ENCODE measurements at regions not wholly inside any gene's neighbourhood (a gene's known extent, or its start where the extent isn't known, plus 50 kb on each side); places are given as distances from the start of the nearest gene placed in this dataset.

DNA sequence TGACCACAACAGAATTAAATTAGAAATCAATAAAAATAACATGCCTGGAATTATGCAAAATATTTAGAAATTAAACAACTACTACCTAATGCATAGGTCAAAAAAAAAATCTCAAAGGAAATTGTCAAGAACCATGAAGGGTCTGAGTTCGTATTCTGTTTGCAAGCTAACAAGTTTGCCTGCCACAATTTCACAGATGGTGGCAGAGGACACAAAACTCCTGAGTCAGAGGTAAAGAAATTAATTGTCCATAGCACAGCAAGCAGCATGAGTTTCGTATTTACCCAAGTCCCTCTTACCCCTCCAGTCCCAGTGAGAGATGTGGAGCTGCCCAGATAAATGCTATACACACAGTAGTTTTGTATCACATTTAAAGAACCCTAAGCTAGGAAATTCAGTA is 675.9 kb downstream of the UQCRFS1 start:
- no peak for DNase-seq (ENCODE audit: low spot score)

DNA sequence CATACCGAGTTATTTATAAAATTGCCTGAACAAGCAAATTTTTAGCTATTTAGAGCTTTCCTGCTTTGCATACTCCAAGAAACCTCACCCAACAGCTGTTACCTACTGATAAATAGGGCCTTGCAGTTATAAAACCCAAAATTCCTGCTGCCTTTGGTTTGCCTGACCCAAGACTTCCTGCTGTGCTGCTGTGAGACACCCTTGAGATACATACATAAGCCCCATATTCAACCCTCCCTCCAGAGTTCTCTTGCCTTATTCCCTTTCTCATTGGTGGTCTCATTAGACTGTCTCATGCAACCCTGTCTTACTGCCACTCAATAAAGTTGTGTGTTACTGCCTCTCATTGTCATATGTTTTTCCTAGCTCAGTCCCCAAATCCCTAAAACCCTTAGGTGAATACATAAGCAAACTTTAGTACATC is 677.6 kb downstream of the UQCRFS1 start:
- no peak for DNase-seq (ENCODE audit: low spot score)

DNA sequence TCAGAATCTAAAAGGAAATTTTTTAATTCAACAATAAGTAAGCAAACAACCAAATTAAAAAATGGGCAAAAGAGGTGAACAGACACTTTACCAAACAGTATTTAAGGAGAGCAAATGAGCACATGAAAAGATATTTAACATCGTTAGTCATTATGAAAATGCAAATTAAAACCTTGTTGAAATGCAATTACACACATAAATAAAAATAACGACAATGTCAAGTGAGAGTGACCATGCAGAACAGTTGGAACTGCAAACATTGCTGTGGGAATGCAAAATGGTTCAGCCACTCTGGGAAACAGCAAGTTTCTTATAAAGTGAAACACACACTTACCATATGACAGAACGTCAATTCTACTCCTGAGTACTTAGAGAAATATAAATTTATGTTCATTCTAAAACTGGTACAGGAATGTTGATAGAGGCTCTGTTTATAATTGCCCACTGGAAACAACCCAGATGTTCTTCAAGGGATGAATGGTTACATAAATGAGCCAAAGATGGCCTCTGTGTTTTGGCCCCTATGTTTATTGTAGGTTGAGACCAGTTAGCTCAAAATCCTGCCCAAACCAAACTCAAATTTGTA is 678.1 kb downstream of the UQCRFS1 start:
- no peak for DNase-seq (ENCODE audit: low spot score)

DNA sequence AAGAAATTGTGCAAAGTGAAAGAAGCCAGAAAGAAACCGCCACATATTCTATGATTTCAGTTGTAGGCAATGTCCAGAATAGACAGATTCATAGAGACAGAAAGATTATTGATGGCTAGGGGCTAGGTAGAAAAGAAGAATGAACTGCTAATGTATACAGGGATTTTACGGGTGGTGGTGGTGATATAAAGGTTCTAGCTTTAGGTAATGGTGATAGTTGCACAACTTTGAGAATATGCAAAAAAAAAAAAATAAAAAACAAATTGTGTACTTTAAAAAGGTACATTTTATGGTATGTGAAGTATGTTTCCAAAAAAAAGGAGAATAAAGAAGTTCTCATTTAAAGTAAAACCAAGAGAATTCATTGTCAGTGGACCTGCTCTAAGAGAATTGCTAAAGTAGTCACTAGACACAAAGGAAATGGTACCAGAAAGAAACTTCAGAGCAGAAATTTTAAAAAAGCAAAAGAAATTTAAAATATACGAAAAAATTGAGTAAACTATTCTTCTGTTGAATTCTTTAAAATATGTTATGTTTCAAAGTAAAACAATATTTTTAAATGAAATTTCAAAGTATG is 680.1 kb downstream of the UQCRFS1 start:
- no peak for DNase-seq (ENCODE audit: low spot score)

DNA sequence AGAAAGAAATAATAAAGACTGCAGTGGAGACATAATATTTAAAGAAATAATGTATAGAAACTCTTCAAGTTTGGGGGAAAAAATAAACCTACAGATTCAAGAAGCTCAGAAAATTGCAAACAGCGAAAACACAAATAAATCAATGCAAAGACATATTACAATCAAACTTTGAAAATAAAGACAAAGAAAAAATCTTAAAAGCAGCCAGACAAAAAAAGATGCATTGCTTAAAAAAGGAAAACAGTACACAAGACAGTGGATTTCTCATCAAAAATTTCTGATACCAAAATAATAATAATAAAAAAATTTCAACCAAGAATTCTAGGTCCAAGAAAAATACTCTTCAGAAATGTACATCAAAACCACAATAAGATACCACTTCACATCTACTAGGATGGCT is 681.0 kb downstream of the UQCRFS1 start:
- no peak for DNase-seq (ENCODE audit: low spot score)

DNA sequence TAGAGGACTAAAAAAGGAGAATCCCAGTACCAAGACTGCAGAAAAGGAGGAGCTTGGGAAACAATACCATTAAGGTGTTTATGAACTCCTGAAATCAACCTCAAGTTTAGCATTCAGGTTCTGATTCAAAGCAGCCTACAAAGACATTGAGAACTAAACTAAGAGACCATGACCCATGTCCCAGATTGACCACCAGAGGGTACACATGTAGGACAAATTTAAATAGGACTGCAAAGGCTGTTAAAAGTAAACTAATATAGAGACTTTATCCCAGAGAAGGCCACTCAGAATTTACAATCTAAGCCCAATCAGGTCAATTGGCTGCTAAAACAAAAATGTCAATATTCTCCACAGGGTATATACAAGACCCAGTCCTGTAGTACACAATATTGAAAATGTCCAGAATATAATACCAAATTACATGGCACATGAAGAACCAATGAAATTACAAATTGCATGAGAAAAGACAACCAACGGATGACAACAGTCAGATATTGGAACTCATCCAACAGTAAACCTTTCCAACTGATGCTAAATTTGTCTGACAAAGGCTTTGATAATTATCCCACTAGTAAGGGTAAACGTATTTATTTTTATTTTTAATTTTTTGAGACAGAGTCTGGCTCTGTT is 682.4 kb downstream of the UQCRFS1 start:
- DNase-seq (ENCODE audit: low spot score), result no peak

DNA sequence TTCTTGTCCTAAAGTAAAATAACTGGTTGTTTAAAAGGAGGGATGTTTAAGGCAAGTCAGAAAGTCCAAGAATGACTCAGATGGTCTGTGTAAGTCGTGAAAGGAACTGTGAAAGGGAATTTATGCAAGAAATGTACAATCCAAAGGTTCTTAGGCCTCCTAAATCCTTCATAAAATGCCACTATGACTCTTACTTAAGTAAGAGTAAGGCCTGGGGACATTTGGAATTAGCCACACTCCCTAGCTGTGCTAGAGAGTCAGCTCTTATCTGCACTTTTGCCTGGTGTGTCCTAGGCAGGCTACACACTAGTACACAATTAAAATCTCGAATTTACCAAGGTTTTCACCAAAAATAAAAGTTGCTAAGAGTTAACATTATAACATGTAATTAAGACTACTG is 686.9 kb downstream of the UQCRFS1 start:
- DNase-seq (ENCODE audit: low spot score), result no peak

DNA sequence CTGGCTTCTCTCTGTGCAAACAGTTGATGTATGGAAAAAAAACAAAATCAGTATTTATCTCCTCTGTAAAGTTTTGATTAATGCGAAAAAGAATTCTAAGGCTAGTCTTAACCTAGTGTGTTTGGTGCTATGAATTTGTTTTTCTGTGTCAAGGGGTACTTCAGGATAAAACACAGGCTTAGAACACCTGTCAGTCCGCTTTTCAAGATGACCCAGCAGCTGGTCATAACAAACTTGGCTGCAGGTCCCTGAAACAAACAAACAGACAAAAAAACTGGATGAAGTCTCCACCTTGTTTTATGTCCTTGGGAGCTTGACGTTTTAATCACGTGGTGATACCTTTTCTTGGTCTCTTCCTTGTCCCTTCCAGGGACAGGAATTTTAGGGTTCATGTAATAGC is 689.3 kb downstream of the UQCRFS1 start:
- DNase-seq (ENCODE audit: low spot score), result no peak

DNA sequence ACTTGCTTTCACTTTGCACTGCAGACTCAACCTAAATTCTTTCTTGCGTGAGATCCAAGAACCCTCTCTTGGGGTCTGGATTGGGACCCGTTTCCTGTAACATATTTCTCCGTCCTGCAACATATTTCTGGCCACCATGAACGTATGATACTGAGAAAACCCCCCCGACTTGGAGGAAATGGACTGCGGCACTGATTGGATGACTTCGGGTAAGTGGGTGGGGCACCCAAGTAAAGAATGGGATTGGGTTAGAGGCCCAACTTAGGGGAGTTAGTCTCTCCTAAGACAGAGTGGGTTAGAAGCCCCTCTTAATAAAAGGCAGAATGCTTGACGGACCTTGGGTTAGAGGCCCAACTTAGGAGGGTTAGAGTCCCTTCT is 690.4 kb downstream of the UQCRFS1 start:
- DNase-seq (ENCODE audit: low spot score), result no peak

DNA sequence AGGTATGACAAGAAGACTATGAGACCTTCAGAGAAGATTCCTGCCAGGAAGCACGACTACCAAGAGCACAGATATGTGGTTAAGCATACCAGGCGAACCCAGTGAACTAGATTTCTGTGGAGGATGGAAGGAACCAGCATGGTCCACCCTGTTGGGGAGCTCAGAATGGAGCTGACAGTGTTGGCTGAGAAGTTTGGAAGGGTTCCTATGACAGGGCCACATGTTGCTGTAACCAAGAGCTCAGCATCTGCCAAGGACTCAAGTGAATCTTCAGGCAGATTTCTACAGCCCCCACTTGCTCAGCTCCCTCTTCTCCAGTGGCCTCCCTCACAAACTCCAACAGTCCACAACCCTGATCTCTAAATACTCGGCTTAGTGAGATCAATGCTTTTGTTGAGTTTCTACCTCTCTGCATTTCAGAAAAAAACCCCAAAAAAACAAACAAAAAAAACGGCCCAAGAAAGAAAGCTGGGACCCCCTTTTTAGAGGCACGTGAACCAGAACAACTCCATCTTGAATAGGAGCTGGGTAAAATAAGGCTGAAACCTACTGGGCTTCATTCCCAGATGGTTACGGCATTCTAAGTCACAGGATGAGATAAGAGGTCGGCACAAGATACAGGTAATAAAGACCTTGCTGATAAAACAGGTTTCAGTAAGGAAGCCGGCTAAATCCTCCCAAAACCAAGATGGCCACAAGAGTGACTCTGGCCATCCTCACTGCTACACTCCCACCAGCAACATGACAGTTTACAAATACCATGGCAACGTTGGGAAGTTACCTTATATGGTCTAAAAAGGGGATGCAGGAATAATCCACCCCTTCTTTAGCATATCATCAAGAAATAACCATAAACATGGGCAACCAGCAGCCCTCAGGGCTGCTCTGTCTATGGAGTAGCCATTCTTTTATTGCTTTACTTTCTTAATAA is 691.1 kb downstream of the UQCRFS1 start:
- DNase-seq (ENCODE audit: low spot score), result no peak

DNA sequence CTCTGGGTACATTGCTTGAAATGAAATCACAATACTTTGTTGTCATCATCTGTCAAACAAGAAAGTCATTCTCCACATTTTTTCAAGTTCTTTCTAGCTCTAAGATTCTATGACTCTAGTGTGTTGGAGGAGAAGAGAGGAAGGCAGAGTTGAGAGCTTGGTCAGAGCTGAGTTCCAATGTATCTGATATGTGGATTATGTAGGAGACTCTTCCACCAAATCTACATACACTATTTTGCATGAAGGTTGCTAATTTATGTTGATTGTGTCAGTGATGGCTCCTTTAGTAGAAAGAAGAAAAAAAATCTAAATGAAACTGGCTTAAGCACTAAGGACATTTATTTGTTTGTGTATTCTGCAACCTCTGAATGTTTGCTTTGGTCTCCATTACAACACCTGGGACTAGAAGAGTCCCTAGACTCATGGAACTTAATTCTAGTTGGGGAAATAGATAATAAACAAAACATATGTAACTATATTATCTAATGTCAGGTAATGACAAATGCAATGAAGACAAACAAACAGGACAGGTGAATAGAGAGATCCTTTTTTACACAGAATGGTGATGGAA is 691.9 kb downstream of the UQCRFS1 start:
- DNase-seq (ENCODE audit: low spot score), result no peak

DNA sequence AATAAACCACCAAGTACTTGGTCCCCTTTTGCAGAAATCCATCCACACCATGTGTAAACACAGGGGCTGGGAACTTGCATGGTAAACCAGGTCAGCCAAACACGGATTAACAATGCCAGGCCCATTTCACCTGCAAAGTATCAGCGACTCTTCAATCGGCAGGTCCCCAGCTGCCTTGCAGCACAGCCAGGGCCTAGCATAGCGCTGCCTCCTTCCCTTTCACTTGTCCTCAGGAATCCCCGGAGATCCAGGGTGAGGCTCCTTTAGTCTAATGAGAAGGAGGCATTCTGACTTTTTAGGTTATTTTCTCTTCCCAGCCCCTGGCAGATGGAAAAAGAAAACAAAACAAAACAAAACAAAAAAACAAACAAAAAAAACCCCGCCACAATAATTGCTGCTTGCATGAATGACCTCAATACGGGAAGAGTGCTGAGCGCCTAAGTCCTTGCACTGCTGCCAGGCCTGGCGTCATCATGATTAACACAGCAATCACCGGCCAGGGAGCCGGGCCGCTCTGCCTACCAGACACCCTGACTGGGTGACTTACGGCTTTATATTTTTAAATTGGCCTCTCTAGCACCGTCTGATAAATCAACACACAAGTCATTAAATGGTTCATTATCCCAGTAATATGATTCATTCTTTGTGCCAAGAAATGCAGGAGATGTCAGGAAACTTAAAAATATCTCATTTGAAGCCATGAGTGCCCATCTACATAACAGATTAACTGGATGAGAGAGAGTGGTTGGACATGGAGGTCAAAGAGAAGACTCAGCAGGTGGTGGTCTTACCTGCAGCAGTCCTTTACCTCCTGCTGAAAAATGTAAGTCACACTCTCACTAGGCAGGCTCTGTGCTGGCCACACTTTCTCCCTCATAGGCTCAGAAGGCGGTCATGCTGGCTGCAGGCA is 692.7 kb downstream of the UQCRFS1 start:
- no peak for DNase-seq (ENCODE audit: low spot score)

DNA sequence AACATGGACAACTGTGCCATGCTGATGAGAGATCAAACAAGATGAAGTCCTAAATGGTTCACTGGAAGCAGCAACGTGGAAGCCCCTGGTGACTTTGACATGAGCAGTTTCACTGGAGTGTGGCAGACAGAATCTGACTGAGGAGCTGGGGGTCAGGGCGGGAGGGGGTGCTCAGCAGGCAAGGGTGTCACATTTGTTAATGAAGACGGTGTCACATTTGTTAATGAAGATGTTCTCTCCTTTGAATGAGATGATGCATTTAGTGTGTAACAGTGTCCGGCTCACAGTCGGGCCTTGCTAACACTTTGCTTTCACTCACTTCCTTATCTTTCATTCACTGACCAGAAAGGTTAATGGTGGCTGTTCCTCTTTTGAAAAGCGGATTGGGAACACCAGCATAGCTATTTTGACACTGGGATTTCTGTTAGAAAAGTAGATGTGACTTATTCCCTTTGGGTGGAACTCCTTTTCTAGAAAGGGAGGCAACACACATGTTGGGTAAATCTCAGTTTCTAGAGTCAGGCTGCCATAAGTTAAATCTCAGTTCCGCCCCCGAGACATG is 693.7 kb downstream of the UQCRFS1 start:
- DNase-seq (ENCODE audit: low spot score), result no peak

DNA sequence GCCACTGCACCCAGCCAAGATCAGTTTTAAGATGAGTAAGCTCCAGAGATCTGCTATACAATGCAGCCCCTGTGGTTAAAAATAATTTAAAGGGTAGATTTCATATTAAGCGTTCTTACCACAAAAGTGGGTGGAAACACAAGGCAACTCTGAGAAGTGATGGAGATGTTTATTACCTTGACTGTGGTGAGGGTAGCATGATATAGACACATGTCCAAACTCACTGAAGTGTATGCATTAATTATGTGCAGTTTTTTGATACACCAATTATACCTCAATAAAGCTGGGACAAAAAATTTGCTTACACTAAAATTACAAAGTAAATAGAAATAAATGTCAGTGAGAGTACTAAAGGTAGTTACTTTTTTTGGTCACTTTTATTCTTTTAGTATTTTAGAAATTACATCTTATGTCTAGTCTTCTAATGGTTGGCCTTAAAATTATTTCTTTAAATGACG is 696.5 kb downstream of the UQCRFS1 start:
- DNase-seq (ENCODE audit: low spot score), result no peak

DNA sequence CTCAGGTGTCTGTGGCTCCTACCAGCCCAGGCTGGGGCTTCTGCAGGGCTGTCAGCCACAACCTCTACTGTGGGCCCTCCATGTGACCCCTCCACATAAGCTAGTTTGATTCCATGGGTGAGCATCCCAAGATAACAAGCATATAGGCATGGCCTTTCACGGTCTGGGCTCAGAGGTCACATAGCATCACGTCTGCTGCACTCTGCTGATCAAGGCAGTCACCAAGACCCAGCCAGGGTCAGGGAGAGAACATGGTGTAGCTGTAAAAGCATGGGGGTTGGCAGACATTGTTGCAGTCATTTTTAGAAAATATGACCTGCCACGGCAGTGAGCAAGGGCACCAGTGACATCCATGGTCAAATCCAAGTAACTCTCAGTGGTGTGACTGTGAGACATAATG is 698.8 kb downstream of the UQCRFS1 start:
- DNase-seq (ENCODE audit: low spot score), result no peak

DNA sequence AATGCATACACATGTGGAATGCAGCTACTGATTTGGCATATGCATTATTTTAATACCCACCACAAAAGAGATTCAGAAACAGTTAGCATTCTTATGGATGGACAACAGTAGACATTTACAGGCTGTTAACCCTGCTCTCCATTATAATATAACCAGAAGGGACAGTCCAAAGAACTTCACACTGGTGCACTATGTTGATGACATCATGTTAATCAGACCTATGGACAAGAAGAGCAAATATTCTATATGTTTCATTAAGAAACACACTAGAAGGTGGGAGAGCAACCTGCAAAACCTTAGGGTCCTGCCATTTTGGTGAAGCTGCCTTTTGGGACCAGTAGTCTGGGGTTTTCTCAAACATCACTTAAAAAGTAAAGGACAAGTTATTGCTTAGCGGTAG is 701.3 kb downstream of the UQCRFS1 start:
- no peak for DNase-seq (ENCODE audit: low spot score)

DNA sequence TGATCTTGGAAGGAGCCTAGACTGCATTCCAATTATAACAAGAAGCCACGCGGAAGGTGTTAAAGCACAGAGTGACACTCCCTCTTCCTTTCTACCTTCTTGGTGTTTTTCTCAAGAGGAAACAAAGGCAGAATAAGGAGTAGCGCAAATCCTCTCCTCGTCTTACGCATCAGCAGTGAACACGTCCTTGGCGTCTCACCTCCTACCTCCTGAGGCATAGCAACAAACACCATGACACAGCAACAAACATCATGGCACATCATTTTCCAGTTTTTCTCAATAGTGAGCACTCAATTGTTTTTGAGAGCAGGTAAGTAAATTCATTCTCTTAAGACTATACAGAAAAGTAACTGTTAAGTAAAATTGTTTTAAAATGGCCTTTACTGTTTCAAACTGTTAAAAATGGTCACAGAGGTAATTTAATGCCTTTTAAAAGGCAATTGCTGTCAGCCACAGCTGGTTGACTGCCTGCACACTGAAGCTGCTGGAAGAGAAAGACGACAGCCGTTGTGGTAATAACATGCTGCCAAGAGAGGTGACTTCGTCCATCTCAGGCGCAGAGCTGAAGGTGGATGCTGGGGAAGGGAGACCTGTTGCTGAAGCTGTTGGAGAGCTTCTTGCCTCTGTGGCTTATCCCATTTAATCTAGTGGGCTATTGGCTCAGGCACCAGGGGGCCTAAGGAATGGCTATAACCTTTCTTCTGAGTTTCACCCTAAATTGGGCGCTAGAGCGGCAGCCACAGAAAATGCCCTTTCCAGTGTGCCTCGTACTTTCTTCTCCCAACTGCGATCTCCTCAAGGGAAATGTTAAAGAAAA is 703.7 kb downstream of the UQCRFS1 start:
- no peak for DNase-seq (ENCODE audit: low spot score)

DNA sequence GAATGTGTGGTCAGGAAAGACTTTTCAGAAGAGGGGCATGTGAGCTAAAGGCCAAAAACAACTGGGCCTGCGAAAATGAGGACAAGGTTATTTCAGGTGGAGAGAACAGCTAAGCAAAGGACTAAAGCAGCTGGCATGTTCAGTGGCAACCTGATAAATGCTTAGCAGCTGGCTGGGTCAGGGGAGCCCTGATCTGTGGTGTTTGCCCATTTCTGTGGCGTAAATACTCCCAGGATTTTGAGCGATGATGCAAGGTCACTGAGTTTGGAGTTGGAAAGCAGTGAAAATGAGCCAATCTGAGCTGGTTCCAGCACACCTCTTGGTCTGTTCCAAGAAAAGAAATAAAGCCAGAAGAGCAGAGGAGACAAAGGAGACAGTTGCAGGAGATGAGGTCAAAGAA is 704.3 kb downstream of the UQCRFS1 start:
- no peak for DNase-seq (ENCODE audit: low spot score)

DNA sequence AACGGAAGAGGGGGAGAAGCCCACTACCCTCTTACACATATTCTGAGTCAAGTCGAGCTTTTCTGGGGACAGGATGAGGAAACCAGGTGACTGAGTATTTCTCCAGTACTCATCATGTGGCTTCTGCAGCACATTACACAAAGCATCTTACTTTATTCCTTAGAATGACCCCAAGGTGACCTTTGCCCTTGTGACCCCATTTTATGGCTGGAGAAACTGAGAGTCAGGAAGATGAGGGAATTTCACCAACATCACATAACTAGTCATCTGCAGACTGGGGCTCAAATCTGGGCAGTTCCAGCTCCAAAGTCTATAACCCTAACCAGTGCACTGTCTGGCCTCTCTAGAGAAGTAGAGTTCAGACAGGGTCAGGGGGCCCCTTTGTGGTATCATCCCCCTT is 707.0 kb downstream of the UQCRFS1 start:
- no peak for DNase-seq (ENCODE audit: low spot score)

DNA sequence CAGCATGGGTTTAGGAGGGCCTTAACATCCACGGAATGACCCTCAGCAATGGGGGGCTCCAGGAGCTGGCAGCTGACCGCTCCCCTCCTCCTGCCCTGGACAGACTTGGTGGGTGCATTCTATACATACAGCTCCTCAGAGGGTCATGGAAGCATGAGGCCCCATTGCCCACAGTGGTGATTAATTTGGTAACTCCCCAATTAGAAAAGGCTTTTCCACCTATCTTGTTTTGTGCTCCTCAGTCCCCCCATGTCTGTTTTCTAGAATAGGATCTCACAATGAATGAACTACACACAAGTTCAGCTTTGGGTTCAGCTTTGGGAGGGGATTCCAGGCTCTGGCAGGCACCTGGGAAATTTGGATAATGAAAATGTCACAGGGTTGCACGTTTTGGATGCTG is 707.8 kb downstream of the UQCRFS1 start:
- no peak for DNase-seq (ENCODE audit: low spot score)

All from hematopoietic multipotent progenitor cell treated with erythropoietin and hydrocortisone succinate and interleukin-3 and kit ligand, for 17 days (in vitro differentiated cells).